Coronary artery (tissue), 2 donors: ENCODE measurements at regions not wholly inside any gene's neighbourhood (a gene's known extent, or its start where the extent isn't known, plus 50 kb on each side); places are given as distances from the start of the nearest gene placed in this dataset.

Experiments used
- DNase-seq: peaks from one replicate; pipeline ENCODE4 v3.0.0-alpha.2; 2017; ENCODE audit warnings: low spot score
- H3K27ac ChIP-seq, 2 donors: fragments of 200-600 bp; sonication (generic); one replicate each; pipeline ENCODE4 v1.5.1; 2016 to 2019
- H3K4me3 ChIP-seq: fragments of 200-600 bp; sonication (generic); 2 replicates; pipeline ENCODE4 v1.5.1; 2016; ENCODE audit warnings: mild to moderate bottlenecking, moderate library complexity
- CTCF ChIP-seq: fragments of 200-600 bp; sonication (generic); IDR thresholded peaks from one replicate; pipeline ENCODE4 v1.5.1; 2019; ENCODE audit warnings: antibody characterized with exemption

GRCh38 chr1:189141056-189141455 is 1336.6 kb downstream of the BRINP3 start:
- Histone ChIP-seq H3K4me3 (no peak overlapping the region), H3K27ac (no peak overlapping the region)
- TF ChIP-seq CTCF: no peak
- no peak for DNase-seq

- Histone ChIP-seq H3K4me3 (no peak overlapping the region), H3K27ac (no peak overlapping the region)
- DNase-seq: no peak
- no peak for TF ChIP-seq CTCF
Measured at GRCh38 chr1:189149547-189150375, 1327.9 kb downstream of the BRINP3 start.

- no peak for TF ChIP-seq CTCF
- no peak overlapping the region for H3K27ac ChIP-seq
- no peak overlapping the region for H3K4me3 ChIP-seq
- DNase-seq: no peak
Measured at GRCh38 chr1:189150624-189151023, 1327.0 kb downstream of the BRINP3 start.

- Histone ChIP-seq H3K27ac (no peak overlapping the region), H3K4me3 (no peak overlapping the region)
- DNase-seq: no peak
- TF ChIP-seq CTCF: no peak
Measured at GRCh38 chr1:189151361-189151760, 1326.3 kb downstream of the BRINP3 start.

GRCh38 chr1:189152685-189153084 is 1325.0 kb downstream of the BRINP3 start:
- no peak for DNase-seq
- H3K4me3 ChIP-seq: no peak overlapping the region
- no peak overlapping the region for H3K27ac ChIP-seq
- no peak for TF ChIP-seq CTCF

GRCh38 chr1:189158155-189158554 is 1319.5 kb downstream of the BRINP3 start:
- DNase-seq: no peak
- H3K4me3 ChIP-seq: no peak overlapping the region
- TF ChIP-seq CTCF: no peak
- no peak overlapping the region for H3K27ac ChIP-seq

- H3K4me3 ChIP-seq: no peak overlapping the region
- H3K27ac ChIP-seq: no peak overlapping the region
- no peak for DNase-seq
- TF ChIP-seq CTCF: no peak
Measured at GRCh38 chr1:189175889-189176288, 1301.8 kb downstream of the BRINP3 start.
